Endodermal cell (in vitro differentiated cells): ENCODE measurements at regions not wholly inside any gene's neighbourhood (a gene's known extent, or its start where the extent isn't known, plus 50 kb on each side); places are given as distances from the start of the nearest gene placed in this dataset.
A peak's percentile ranks its signal among the peaks of the same experiment; 100 is the strongest.

Experiments used
- DNase-seq: peaks from one replicate; pipeline ENCODE4 v3.0.0-alpha.2; 2017
- H3K27ac ChIP-seq: 2 replicates; pipeline ENCODE4 v1.5.1; 2013; ENCODE audit warnings: mild to moderate bottlenecking, low read depth, low read length, moderate library complexity
- H3K27me3 ChIP-seq: 2 replicates; pipeline ENCODE4 v1.6.1; 2013; ENCODE audit warnings: mild to moderate bottlenecking, low read length, moderate library complexity; ENCODE audit not compliant: insufficient read depth, control insufficient read depth, poor library complexity, severe bottlenecking
- H3K36me3 ChIP-seq: 2 replicates; pipeline ENCODE4 v1.7.0; 2013; ENCODE audit warnings: mild to moderate bottlenecking, low read length, moderate library complexity; ENCODE audit not compliant: control insufficient read depth, insufficient read depth
- H3K4me1 ChIP-seq: one replicate; pipeline ENCODE4 v1.7.0; 2013; ENCODE audit warnings: low read length; ENCODE audit not compliant: control insufficient read depth, insufficient read depth
- H3K4me3 ChIP-seq: 2 replicates; pipeline ENCODE4 v1.5.1; 2013; ENCODE audit warnings: mild to moderate bottlenecking, low read length, moderate library complexity
- H3K9ac ChIP-seq: 2 replicates; pipeline ENCODE4 v1.6.1; 2013; ENCODE audit warnings: mild to moderate bottlenecking, low read length, moderate library complexity; ENCODE audit not compliant: poor library complexity, severe bottlenecking; ENCODE audit errors: extremely low read depth
- H3K9me3 ChIP-seq: 2 replicates; pipeline ENCODE4 v1.6.1; 2013; ENCODE audit warnings: mild to moderate bottlenecking, low read length, moderate library complexity; ENCODE audit not compliant: control insufficient read depth
- H3K27ac Mint-ChIP-seq: 2 replicates; pipeline ENCODE4 v1.8.0; 2020; ENCODE audit warnings: mixed read lengths
- H3K27me3 Mint-ChIP-seq: 2 replicates; pipeline ENCODE4 v1.8.0; 2021; ENCODE audit warnings: mild to moderate bottlenecking, mixed read lengths; ENCODE audit not compliant: insufficient read depth
- H3K36me3 Mint-ChIP-seq: 2 replicates; pipeline ENCODE4 v1.8.0; 2020; ENCODE audit warnings: low read depth, mixed read lengths
- H3K4me1 Mint-ChIP-seq: 2 replicates; pipeline ENCODE4 v1.8.0; 2020; ENCODE audit warnings: mixed read lengths
- H3K4me3 Mint-ChIP-seq: 2 replicates; pipeline ENCODE4 v1.8.0; 2020; ENCODE audit warnings: mild to moderate bottlenecking, moderate library complexity, mixed read lengths
- H3K9me3 Mint-ChIP-seq: 2 replicates; pipeline ENCODE4 v1.8.0; 2020; ENCODE audit warnings: mild to moderate bottlenecking, mixed read lengths
- CTCF ChIP-seq: fragments of 200-600 bp; sonication (generic); conservative IDR thresholded peaks from 2 replicates; pipeline ENCODE4 v1.5.0; 2021; ENCODE audit warnings: antibody characterized with exemption, mild to moderate bottlenecking
- WGBS, 2 experiments: methylation state at CpG; one replicate each; pipeline versions ENCODE4 v1.1.5 to v1.1.7; 2013; ENCODE audit warnings: missing lambda C conversion rate in 2 of 2, mixed read lengths in 1 of 2; ENCODE audit not compliant: insufficient coverage in 1 of 2, insufficient read length in 1 of 2; 5-methylcytosine and 5-hydroxymethylcytosine counted together

GRCh38 chr5:20683241-20683940 lies 695.4 kb upstream of the CDH18 start:
- WGBS, 2 experiments, result 92% methylated on average over 4 of the region's 5 CpGs; no CpG with 5 or more reads in 1 of the 2 experiments
- Mint-ChIP-seq H3K4me3 (no peak overlapping the region), H3K27me3 (no peaks in the 10 kb centered on the region), H3K9me3 (no peaks in the 10 kb centered on the region), H3K36me3 (no peaks in the 10 kb centered on the region), H3K27ac (no peak overlapping the region), H3K4me1 (peaks cover 4% of the 10 kb centered on the region)
- Histone ChIP-seq H3K27ac (no peak overlapping the region), H3K4me3 (no peak overlapping the region), H3K36me3 (no peaks in the 10 kb centered on the region), H3K9ac (no peak overlapping the region), H3K9me3 (no peaks in the 10 kb centered on the region), H3K27me3 (no peaks in the 10 kb centered on the region), H3K4me1 (peaks cover 9% of the 10 kb centered on the region)
- TF ChIP-seq CTCF, result no peak
- no peak for DNase-seq

- Mint-ChIP-seq H3K27me3 (no peaks in the 10 kb centered on the region), H3K9me3 (no peaks in the 10 kb centered on the region), H3K4me3 (no peak overlapping the region), H3K36me3 (no peaks in the 10 kb centered on the region), H3K27ac (peak overlapping the region; percentile 12), H3K4me1 (peaks cover 4% of the 10 kb centered on the region)
- TF ChIP-seq CTCF, result peak; percentile 44
- DNase-seq, result peak; percentile 70
- Histone ChIP-seq H3K9ac (no peak overlapping the region), H3K4me3 (no peak overlapping the region), H3K27me3 (no peaks in the 10 kb centered on the region), H3K4me1 (peaks cover 9% of the 10 kb centered on the region), H3K9me3 (no peaks in the 10 kb centered on the region), H3K27ac (no peak overlapping the region), H3K36me3 (no peaks in the 10 kb centered on the region)
- 67 to 80% methylated on average over 3 to 5 of the region's 5 CpGs for WGBS, 2 experiments
Measured at GRCh38 chr5:20680718-20681302, 692.8 kb upstream of the CDH18 start.

GRCh38 chr5:20678814-20679298 lies 690.9 kb upstream of the CDH18 start:
- no peak overlapping the region for H3K4me3 ChIP-seq
- no peak overlapping the region for H3K27ac ChIP-seq
- Mint-ChIP-seq H3K4me3 (no peak overlapping the region), H3K9me3 (no peaks in the 10 kb centered on the region), H3K27ac (no peak overlapping the region), H3K27me3 (no peaks in the 10 kb centered on the region), H3K36me3 (no peaks in the 10 kb centered on the region), H3K4me1 (peaks cover 4% of the 10 kb centered on the region)
- H3K4me1 ChIP-seq, result peaks cover 9% of the 10 kb centered on the region
- no peaks in the 10 kb centered on the region for H3K9me3 ChIP-seq
- no peak for DNase-seq
- no peak overlapping the region for H3K9ac ChIP-seq
- TF ChIP-seq CTCF, result no peak
- no peaks in the 10 kb centered on the region for H3K36me3 ChIP-seq
- no peaks in the 10 kb centered on the region for H3K27me3 ChIP-seq
- WGBS, 2 experiments, result 95% methylated on average over 1 of the region's 1 CpG; no CpG with 5 or more reads in 1 of the 2 experiments
